Right atrium auricular region (tissue), 2 donors: ENCODE measurements at regions not wholly inside any gene's neighbourhood (a gene's known extent, or its start where the extent isn't known, plus 50 kb on each side); places are given as distances from the start of the nearest gene placed in this dataset.

Experiments
- DNase-seq: peaks from one replicate; pipeline ENCODE4 v3.0.0-alpha.2; 2019; ENCODE audit warnings: low spot score
- H3K27ac ChIP-seq, 2 donors: fragments of 200-600 bp; sonication (generic); 1 replicate in 1 of 2; 2 replicates in 1 of 2; pipeline ENCODE4 v1.5.1; 2016 to 2019
- H3K27me3 ChIP-seq, 2 donors: fragments of 200-600 bp; sonication (generic); one replicate each; pipeline versions ENCODE4 v1.5.1 to v1.6.0; 2017 to 2019
- H3K36me3 ChIP-seq: fragments of 200-600 bp; sonication (generic); one replicate; pipeline ENCODE4 v1.5.1; 2016
- H3K4me1 ChIP-seq, 2 donors: fragments of 200-600 bp; sonication (generic); one replicate each; pipeline versions ENCODE4 v1.5.1 to v1.6.0; 2017 to 2019
- H3K4me3 ChIP-seq, 2 donors: fragments of 200-600 bp; sonication (generic); 1 replicate in 1 of 2; 2 replicates in 1 of 2; pipeline ENCODE4 v1.5.1; 2017 to 2019; ENCODE audit warnings: mild to moderate bottlenecking in 1 of 2, moderate library complexity in 1 of 2
- H3K9me3 ChIP-seq, 2 donors: fragments of 200-600 bp; sonication (generic); one replicate each; pipeline ENCODE4 v1.5.1; 2019
- CTCF ChIP-seq, 2 donors: fragments of 200-600 bp; sonication (generic); IDR thresholded peaks; one replicate each; pipeline ENCODE4 v1.5.1; 2019; ENCODE audit warnings: antibody characterized with exemption in 2 of 2

- no peaks in the 10 kb centered on the region for H3K36me3 ChIP-seq
- H3K4me3 ChIP-seq = no peak overlapping the region
- no peak for TF ChIP-seq CTCF (IDR thresholded peaks at IDR 0.05)
- DNase-seq = no peak
- H3K27me3 ChIP-seq = no peaks in the 10 kb centered on the region
- no peaks in the 10 kb centered on the region for H3K9me3 ChIP-seq
- no peaks in the 10 kb centered on the region for H3K4me1 ChIP-seq
- H3K27ac ChIP-seq = no peak overlapping the region
Measured at GRCh38 chr6:40923880-40924279, 115.1 kb downstream of the UNC5CL start.

GRCh38 chr6:40923326-40923725 is 115.7 kb downstream of the UNC5CL start:
- no peaks in the 10 kb centered on the region for H3K36me3 ChIP-seq
- no peak overlapping the region for H3K4me3 ChIP-seq
- H3K27ac ChIP-seq = no peak overlapping the region
- no peaks in the 10 kb centered on the region for H3K9me3 ChIP-seq
- no peaks in the 10 kb centered on the region for H3K27me3 ChIP-seq
- no peaks in the 10 kb centered on the region for H3K4me1 ChIP-seq
- DNase-seq = no peak
- TF ChIP-seq CTCF (IDR thresholded peaks at IDR 0.05) = no peak

GRCh38 chr6:40922281-40922680 is 116.7 kb downstream of the UNC5CL start:
- Histone ChIP-seq H3K4me1 (no peaks in the 10 kb centered on the region), H3K9me3 (no peaks in the 10 kb centered on the region), H3K36me3 (no peaks in the 10 kb centered on the region), H3K27ac (no peak overlapping the region), H3K4me3 (no peak overlapping the region), H3K27me3 (no peaks in the 10 kb centered on the region)
- no peak for TF ChIP-seq CTCF (IDR thresholded peaks at IDR 0.05)
- DNase-seq = no peak

GRCh38 chr6:40918040-40918651 is 120.9 kb downstream of the UNC5CL start:
- H3K27me3 ChIP-seq = no peaks in the 10 kb centered on the region
- H3K4me3 ChIP-seq = no peak overlapping the region
- no peak for TF ChIP-seq CTCF (IDR thresholded peaks at IDR 0.05)

GRCh38 chr6:40917603-40918002 is 121.4 kb downstream of the UNC5CL start:
- Histone ChIP-seq H3K27me3 (no peaks in the 10 kb centered on the region), H3K4me1 (no peaks in the 10 kb centered on the region), H3K27ac (no peak overlapping the region), H3K4me3 (no peak overlapping the region), H3K36me3 (no peaks in the 10 kb centered on the region), H3K9me3 (no peaks in the 10 kb centered on the region)
- no peak for TF ChIP-seq CTCF (IDR thresholded peaks at IDR 0.05)
- no peak for DNase-seq

More at GRCh38 chr6:40918040-40918651, 120.9 kb downstream of the UNC5CL start:
- Histone ChIP-seq H3K9me3 (no peaks in the 10 kb centered on the region), H3K4me1 (no peaks in the 10 kb centered on the region), H3K27ac (no peak overlapping the region), H3K36me3 (no peaks in the 10 kb centered on the region)
- no peak for DNase-seq

GRCh38 chr6:40916845-40917244 is 122.2 kb downstream of the UNC5CL start:
- no peaks in the 10 kb centered on the region for H3K36me3 ChIP-seq
- peaks cover 0 to 4% of the 10 kb centered on the region in 2 donors for H3K4me1 ChIP-seq
- no peak overlapping the region for H3K27ac ChIP-seq
- no peak for TF ChIP-seq CTCF (IDR thresholded peaks at IDR 0.05)
- no peak for DNase-seq
- no peaks in the 10 kb centered on the region for H3K27me3 ChIP-seq
- H3K9me3 ChIP-seq = no peaks in the 10 kb centered on the region
- no peak overlapping the region for H3K4me3 ChIP-seq
